GM19467 (cell line): ENCODE measurements at regions not wholly inside any gene's neighbourhood (a gene's known extent, or its start where the extent isn't known, plus 50 kb on each side); places are given as distances from the start of the nearest gene placed in this dataset.
"Not testable (repeated sequence)": the region's sequence is repeated elsewhere in the genome, so short reads cannot be mapped to it uniquely, and the experiment has no call there.

Experiments
- ATAC-seq: cut with Tn5 transposase; IDR thresholded peaks from one replicate; pipeline ENCODE4 v1.9.1; 2021; ENCODE audit warnings: mild to moderate bottlenecking, moderate library complexity; ENCODE audit not compliant: unreplicated experiment

- ATAC-seq: no peak
Observed at GRCh38 chr7:90053094-90053493, 101.2 kb upstream of the STEAP1 start.

GRCh38 chr7:90061077-90061476 is 93.2 kb upstream of the STEAP1 start:
- no peak for ATAC-seq

- no peak for ATAC-seq
Observed at GRCh38 chr7:90064370-90064769, 89.9 kb upstream of the STEAP1 start.

GRCh38 chr7:90067171-90067570 is 87.1 kb upstream of the STEAP1 start:
- ATAC-seq: no peak

- ATAC-seq: not testable (repeated sequence)
Observed at GRCh38 chr7:90070238-90070637, 84.0 kb upstream of the STEAP1 start.

- ATAC-seq: no peak
Observed at GRCh38 chr7:90078921-90079320, 75.3 kb upstream of the STEAP1 start.

- no peak for ATAC-seq
Observed at GRCh38 chr7:90081621-90082020, 72.6 kb upstream of the STEAP1 start.

GRCh38 chr7:90092506-90092905 is 61.8 kb upstream of the STEAP1 start:
- ATAC-seq: no peak

- no peak for ATAC-seq
Observed at GRCh38 chr7:90094030-90094429, 60.2 kb upstream of the STEAP1 start.
